HG03520 (cell line): ENCODE measurements at regions not wholly inside any gene's neighbourhood (a gene's known extent, or its start where the extent isn't known, plus 50 kb on each side); places are given as distances from the start of the nearest gene placed in this dataset.
A peak's percentile ranks its signal among the peaks of the same experiment; 100 is the strongest.

Experiments used
- ATAC-seq: cut with Tn5 transposase; IDR thresholded peaks from one replicate; pipeline ENCODE4 v1.9.1; 2021; ENCODE audit warnings: mild to moderate bottlenecking, moderate library complexity; ENCODE audit not compliant: unreplicated experiment

DNA sequence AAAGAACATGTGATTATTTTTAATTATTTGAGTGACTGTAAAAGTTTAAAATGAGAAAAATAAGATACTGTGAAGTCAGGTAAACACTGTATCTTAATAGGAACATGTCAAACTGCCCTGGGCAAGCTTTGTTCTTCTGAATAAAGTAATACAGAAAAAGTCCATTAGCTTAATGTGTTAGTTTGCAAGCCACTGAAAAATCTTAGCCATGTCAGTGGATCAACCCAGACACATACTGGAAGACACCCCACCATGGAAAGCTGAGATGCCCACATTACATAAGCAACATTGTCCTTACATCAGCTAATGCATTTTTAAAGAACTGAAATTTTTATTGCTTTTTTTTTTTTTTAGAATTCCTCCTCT lies 155.2 kb downstream of the BBOX1 start:
- no peak for ATAC-seq

DNA sequence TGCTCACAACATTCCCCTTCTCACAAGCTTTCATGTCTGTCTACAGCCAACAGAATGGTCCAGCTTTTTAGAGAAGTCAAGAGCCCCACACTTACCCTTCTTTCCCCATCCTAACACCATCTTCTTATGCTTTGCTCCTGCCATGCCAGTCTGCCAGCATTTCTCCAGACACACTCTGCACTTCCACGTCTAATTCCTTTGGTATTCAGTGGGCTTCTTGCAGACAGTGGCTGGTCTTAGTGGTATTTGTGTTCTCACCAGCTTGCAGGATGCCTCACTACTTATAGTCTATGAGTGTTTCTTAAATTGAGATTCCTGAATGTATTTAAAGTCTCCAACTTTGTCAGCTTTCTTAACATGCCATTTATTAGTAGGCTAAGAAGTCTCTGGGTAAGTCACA lies 154.4 kb downstream of the BBOX1 start:
- no peak for ATAC-seq

DNA sequence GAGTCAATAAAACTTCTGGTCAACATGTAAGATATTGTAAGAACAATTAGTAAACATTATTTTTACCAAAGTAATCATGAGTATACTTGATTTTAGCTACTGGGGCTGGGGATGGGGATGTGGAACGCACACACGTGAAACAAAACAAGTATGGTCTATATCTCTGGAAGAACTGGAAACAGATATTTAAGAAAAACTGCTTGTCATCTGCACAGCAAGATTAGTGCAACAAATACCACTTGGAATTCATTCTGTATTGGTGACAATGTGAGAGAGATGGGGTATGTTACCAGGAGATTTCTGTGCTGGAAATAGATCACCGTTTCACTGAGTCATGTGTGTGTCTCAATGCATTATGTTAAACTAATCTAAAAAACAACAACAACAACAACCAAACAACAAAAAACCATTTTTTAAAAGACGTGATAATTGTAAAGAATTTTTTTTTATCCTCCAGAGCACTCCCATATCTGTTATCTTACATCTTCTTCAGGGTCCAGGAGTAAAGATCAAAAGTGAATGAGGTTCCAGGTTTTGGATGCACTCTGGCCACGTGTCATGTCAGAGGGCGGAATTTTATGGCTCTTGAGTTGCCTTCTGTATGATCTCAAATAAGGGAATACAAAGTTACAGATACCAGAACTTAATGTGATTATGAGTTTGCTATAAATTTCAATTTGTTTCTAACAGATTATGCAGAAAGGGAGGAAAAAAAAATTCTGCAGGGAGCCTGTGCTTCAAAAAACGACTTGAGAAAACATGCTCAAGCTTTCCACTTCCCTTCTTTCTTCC lies 153.0 kb downstream of the BBOX1 start:
- no peak for ATAC-seq

DNA sequence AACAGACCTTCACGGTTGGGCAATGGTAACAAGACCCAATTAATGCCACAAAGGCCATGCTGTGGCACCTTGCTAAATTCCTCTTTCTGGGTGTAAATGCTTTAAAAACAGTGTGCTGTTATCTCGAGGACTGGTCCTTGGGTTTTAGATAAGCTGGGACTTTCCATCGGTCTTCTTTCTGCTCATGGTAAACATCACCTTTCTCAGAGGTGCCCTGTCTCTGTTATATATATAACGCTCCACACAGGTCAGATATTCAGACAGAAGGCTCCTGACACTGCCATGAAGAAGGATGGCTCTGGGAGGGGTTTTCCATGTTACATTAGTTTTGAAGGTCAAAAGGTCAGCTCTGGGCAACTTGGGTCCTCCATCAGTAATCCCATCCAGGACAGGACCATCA lies 151.6 kb downstream of the BBOX1 start:
- ATAC-seq = no peak

DNA sequence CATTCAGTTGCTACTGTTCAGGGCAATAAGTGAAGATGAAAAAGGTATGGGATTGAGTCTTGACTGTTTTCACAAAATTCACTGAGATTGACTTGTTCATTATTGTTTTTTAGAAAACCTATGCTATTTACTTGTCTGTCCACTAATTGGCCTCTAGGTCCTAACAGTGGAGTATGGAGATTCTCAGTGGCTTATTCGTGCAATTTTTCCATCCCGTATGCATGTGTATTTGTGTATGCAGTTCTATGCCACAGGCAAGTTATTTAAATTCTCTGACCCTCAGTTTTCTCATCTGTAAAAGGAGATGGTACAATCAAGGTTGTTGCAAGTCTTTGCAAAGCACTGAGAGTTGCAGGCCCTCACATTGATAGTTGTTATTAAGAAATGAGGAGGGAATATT lies 151.0 kb downstream of the BBOX1 start:
- no peak for ATAC-seq

DNA sequence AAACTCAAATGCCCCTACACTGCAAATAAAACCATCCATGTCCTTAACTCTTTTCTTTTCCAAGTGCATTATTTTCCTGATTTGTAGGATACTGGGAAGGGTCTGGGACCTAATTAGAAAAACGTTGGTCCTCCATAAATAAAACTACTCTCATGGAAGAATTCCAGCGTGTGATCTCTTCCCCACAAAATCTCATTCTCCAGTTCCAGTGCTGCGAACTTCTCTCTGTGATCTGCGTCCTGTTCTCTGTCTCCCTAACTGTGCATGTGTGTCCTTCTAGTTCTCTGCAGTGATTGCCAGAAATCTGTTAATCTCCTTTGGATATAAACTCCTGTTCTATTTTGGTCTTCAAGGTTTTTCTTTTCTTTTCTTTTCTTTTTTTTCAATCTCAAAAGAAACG lies 148.1 kb downstream of the BBOX1 start:
- ATAC-seq = no peak

DNA sequence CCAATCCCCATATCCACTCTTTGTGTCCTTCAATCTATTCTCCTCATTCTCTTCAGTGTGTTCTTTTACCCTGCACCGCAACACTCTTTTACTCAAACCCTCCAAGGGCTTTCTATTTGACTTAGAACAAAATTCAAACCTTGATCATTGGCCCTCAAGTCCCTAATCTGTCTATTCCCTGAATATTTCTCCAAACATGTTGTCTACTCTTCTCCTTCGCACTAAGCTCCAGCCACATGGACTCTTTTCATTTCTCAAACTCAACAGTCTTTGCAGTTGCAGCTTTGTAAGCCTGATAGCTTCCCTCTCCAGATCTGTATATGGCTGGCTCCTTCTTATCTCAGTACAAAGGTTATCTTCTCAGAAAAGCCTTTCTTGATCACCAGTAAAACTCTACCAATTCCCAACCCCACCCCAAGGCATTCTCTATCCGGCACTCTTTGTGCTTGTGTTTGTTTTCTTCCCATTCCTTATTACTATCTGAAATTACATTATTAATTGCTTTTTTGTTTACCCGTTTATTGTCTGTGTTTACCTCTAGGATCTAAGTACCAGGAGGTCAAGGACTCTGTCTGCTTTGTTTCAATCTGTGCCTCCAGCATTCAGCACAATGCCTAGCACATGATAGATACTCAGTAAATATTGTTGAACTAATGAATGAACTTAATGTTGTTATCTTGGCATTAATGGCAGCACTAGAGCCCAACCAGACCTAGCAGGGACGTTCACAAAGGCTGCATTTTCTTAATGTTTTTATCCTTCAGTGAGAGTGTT lies 147.4 kb downstream of the BBOX1 start:
- ATAC-seq = no peak

DNA sequence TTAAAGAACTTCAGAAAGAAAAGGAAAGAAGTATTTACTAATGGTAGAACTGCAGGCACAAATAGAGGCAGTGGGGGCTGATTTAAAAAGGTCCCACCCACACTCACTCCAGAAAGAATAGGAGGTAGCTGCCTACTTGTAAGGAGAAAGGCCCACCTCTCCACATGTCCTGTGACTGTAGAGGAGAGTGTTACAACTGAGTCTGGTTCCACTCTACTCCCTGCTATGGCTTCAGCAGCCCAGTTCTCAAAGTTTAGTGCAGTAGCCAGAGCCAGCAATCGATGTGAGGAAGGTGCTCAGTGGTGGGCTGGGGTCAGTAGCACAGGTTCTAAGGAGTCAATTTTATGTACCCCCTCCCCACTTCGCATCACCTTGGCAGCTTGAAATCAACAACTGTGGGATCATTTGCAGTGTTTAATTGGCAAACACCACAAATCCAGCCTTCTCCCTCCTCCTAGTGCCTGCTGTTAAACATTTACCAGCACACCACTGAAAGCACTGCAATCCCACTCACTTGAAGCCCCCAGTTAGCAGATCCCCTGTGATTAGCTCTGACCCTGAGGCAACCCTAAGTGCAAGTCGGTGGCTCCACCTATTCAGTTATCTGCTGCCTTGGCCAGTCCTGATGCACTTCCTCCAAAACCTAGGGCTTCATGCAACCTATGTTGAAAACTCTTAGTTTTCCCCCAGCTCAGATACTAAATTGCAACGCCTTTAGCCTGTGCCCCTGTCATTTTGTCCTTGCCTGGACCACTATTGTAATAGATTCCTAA lies 146.6 kb downstream of the BBOX1 start:
- no peak for ATAC-seq

DNA sequence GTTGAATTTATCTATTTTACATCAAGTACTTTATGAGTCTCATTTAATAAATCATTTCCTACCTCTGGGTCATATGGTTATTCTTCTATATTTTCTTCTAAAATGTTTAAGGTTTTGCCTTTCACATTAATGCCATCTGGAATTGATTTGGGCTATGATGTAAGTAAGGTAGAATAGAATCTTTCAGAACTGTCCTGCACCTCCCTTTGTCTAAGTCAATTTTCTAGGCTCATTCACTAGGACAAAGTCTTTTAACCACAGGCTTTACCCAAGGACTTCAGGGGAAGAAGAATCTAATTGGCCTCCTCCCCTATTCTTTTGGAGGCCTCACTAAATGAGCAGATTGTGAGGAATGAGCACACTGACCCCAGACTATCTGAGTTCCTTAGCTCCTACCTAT lies 146.0 kb downstream of the BBOX1 start:
- no peak for ATAC-seq

DNA sequence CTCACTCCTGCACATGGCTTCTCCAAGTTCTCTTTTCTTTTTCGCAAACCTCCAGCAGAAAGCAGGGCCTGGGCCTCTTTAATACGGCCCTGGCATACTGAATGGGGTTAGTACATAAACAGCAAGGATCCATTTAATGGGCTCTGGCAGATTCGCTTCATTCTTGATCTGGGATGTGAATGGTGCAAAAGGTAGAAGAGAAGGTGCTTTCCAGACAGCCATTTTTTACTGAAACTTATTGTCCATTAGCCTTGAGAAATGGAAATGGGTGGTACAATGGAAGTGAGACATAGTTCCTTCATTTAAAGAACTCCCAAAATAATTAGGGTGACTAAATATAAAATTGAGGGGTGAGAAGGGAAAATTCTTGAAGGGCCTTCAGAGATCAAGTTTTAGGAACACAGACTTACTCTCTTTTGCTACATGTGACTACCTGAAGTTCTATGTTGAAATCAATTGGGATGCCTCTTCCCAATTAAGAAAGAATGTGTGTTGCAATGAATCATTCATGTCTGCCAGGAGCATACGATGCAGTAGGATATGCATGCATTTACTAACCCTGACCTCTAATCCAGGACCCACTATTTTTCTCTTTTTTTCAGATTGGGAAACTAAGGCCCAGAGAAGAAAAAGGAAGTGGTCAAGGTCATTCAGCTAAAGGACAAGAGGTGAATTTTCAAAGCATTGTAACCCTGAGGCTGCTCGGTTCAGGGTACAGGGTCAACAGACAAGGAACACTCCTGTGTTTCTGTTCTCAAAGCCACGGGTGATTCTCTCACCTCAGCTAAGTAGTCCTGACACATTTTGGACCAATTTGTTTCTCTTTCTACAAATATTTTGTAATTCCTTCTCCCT lies 144.1 kb downstream of the BBOX1 start:
- ATAC-seq = no peak

DNA sequence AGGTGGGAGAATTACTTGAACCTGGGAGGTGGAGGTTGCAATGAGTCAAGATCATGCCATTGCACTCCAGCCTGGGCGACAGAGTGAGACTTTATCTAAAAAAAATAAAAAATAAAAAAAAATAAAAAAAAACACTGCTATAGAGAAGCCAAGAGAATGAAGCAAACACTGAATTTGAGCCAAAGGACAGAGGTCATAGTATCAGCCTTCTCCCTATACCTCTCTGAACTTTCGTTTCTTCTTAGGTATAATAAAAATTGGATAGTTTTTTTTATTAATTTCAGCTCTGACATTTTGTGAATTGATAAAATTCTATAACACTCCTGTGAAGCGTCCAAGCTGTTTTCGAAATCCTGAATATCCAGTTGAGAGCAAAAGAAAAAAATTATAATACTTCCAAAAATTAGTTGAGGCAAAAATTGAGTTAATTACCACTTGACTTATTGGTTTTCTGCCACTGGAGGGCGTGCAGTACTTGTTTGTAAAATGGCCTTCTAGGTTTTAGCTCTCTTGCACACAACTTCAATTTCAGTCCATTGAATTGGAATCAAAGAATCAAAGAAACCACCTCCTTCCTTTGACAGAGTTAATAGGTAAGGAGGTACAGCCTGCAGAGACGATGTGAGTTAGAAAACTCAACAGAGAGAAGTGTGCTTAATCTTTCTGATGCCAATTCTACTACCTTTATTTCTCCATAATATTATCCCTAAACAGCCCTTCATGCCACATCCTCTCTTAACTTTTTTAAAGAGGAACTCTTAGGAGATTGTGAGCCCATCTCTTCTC lies 143.2 kb downstream of the BBOX1 start:
- ATAC-seq = peak; percentile 53

DNA sequence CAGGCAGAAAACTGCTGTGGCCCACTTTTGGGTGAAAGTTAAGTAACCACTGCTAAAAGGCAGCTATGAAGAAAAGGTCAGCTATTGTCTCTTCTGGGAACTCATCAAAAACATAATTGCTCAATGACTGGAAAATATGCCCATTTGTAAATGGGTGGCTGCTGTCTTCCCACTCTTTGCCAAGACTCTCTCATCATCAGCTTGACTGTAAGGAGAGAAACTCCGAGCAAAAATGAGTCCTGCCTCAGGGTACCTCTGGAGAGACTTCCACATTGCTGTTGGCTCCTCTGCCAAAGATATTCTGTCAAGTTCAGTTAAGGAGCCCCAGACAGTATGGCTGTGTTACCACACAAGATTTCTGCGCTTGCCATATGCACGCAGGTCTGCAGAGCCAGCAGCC lies 138.7 kb downstream of the BBOX1 start:
- ATAC-seq = no peak

DNA sequence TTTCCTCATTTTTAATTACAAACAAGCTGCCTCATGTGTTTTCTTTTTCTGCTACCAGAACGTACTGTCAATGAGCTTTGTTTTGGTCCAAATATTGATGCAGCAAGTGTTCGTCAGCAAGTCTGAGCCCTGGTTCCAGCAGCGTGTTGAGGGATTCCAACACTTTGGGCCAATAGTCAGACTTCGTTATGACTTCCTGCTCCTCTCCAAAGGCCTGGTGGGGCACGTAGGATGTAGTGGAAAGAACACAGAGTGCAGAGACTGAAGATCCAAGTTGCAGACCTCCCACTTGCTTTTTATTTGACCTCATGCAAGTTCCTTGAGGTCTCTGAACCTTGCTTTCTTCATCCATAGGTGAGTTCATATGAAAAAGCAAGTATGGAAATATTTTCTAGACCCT lies 138.2 kb downstream of the BBOX1 start:
- no peak for ATAC-seq
